ENCODE measurements at regions not wholly inside any gene's neighbourhood (a gene's known extent, or its start where the extent isn't known, plus 50 kb on each side); places are given as distances from the start of the nearest gene placed in this dataset.

DNA sequence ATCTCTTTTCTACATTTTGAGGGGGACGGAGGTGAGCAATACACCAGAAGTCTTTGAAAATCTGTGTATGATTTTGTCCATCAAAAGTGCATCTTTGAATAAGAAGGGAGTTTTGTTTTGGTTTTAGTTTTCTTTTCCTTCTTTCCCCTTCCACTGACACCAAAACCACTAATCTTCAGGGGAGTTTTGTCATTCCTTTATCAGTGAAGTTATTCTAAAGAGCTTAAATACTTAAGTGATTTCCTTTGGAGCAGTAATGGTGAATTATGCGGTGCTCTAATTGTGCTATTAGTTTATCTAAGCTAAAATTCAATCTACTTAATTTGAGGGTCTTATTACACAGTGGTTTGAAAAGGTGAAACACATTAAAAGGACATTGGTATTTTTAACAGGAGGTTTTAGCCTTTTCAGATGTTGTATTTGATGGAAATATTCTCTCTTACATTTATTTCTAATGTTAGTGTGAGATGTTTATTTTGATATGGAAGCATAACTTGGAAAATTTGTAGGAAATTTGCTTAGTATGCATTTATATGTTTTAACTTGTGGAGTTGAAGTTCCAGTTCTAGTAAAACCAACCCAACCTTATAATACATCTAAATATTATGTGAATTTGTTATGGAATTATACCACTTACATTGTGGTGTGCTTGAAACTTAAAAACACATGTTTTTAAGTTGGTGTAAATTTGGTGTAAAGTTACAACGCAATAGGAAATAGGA is 124.9 kb downstream of the PCDH7 start:
- TF ChIP-seq POLR2A (IDR thresholded peaks at IDR 0.05) (no peak), EP300 (IDR thresholded peaks at IDR 0.05) (no peak)
- TF ChIP-seq, protein P1, sequence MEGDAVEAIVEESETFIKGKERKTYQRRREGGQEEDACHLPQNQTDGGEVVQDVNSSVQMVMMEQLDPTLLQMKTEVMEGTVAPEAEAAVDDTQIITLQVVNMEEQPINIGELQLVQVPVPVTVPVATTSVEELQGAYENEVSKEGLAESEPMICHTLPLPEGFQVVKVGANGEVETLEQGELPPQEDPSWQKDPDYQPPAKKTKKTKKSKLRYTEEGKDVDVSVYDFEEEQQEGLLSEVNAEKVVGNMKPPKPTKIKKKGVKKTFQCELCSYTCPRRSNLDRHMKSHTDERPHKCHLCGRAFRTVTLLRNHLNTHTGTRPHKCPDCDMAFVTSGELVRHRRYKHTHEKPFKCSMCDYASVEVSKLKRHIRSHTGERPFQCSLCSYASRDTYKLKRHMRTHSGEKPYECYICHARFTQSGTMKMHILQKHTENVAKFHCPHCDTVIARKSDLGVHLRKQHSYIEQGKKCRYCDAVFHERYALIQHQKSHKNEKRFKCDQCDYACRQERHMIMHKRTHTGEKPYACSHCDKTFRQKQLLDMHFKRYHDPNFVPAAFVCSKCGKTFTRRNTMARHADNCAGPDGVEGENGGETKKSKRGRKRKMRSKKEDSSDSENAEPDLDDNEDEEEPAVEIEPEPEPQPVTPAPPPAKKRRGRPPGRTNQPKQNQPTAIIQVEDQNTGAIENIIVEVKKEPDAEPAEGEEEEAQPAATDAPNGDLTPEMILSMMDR (IDR thresholded peaks at IDR 0.05): no peak
